HG03460 (cell line): ENCODE measurements at regions not wholly inside any gene's neighbourhood (a gene's known extent, or its start where the extent isn't known, plus 50 kb on each side); places are given as distances from the start of the nearest gene placed in this dataset.

Experiments
- ATAC-seq: cut with Tn5 transposase; IDR thresholded peaks from one replicate; pipeline ENCODE4 v1.9.1; 2021; ENCODE audit not compliant: unreplicated experiment

DNA sequence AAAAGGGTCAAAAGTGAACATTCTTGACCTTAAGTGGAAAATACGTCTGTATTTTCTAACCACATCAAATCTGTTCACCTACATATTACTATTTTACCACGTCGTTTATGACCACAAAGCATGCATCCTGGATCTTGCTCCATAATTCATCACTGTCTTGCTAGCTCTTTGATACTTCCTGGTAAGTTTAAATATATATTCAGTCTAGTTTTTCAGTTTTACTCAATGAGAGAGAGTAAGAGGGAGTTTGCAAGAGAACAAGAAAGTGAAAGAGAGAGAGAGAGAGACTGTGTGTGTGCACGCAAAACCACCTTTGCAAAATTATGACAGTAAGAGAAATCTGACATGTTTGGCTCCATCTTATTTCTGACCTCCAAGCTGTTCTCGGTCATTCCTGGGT is 173.7 kb upstream of the GALNTL6 start:
- peak; percentile 91 for ATAC-seq

DNA sequence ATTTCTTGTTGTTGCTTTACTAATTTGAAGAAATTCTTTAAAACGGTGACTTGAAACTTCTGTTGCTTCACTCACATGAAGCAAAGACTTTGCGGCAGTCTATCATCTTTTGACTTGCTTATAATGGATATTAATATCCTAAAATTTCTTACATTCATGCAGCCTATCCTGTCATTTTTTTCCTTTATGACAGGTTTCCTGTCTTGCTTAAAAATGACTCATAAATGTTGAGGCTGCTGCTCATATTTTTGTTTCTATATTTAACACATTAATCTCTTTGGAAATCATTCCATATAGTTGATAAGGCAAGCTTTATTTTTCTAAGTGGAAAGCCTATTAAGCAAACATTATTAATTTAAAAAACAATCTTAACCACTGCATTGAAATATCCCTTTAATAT is 176.6 kb upstream of the GALNTL6 start:
- no peak for ATAC-seq

DNA sequence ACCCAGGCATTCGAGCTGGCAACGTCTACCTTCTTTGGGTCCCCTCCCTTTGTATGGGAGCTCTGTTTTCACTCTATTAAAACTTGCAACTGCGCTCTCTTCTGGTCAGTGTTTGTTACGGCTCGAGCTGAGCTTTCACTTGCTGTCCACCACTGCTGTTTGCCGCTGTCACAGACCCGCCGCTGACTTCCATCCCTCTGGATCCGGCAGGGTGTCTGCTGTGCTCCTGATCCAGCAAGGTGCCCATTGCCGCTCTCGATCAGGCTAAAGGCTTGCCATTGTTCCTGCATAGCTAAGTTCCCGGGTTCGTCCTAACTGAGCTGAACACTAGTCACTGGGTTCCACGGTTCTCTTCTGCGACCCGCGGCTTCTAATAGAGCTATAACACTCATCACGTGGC is 183.5 kb upstream of the GALNTL6 start:
- no peak for ATAC-seq

DNA sequence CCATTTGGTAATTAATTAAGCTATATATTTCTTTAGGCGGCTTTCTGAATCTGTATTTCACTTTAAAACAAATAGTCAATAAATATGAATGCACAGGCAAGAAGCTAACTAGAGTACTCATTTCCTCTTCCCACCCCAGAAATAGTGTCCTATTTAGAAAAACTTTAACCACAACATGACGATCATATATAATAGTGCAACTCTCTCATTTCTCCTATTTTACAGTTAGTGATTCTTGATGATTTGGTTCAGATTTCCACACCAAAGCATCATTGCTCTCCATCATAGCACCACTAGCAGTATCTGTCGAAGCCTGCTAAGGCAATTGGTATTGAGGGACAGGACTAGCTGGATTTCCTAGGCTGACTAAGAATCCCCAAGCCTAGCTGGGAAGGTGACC is 184.0 kb upstream of the GALNTL6 start:
- peak; percentile 94 for ATAC-seq

DNA sequence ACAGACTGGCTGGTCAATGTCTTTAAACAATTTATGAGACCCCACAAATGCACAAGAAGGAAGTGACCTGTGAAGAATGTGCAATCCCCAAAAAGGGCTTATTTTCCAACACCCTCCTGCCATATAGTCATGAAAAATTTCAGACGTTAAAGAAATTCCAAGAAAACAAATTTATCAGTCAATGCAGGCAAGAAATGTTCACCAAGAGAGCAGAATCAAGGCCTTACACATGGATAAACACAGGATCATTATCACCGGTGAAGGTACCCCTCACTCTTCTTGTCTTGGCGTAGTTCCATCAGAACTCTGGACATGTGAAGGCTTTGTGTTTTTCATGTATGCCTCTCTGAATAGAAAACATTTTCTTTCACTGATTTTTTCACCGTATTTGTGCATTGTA is 186.7 kb upstream of the GALNTL6 start:
- ATAC-seq, result no peak

DNA sequence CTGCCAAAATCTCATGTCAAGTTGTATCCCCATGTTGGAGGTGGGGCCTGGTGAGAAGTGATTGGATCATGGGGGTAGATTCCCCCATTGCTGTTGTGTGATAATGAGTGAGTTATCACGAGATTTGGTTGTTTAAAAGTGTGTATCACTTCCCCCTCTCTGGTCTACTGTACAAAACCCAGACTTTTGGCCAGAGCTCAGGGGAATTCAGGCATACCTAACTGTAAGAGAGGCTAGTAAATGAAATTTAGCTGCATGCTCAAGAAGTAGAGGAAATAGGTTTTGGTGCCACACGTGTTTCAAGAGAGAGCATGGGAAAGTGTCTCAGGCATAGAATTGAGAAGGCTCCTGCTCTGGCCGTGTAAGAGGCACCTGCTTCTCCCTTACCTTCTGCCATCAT is 190.5 kb upstream of the GALNTL6 start:
- peak; percentile 49 for ATAC-seq

DNA sequence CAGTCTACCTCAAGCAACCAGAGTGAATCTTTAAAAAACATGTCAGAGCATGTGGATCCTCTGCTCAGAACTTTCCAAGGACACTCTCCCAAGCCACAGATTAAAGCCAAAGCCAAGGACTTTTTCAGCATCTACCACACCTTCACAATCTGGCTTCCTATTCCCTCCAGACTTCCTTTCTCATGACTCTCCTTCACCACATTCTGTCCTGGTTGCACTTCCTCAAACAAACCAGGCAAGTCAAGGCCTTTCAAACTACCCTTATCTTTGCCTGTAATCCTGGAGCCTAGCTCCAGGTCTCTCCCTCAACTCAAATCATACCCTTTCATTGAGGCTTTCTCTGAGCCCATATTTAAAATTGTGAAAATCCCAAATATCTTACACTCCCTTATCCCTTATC is 191.6 kb upstream of the GALNTL6 start:
- ATAC-seq, result no peak

DNA sequence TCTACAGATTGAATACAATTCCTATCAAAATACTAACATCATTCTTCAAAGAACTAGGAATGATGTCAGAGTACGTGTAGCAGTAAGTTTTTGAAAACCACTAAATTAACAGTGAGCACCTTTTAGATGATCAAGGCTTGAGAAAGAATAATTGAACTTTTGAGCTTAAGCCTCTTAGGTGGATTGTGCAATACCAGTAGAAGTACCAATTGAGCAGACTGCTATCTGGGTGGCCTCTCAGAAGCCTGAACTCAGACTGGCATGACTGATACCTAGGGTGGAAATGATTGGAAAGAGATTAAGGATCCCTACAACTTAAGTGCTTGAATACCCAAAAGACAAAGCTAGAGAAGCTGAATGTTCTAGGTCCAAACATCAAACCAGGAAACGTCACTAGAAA is 200.3 kb upstream of the GALNTL6 start:
- ATAC-seq, result no peak

DNA sequence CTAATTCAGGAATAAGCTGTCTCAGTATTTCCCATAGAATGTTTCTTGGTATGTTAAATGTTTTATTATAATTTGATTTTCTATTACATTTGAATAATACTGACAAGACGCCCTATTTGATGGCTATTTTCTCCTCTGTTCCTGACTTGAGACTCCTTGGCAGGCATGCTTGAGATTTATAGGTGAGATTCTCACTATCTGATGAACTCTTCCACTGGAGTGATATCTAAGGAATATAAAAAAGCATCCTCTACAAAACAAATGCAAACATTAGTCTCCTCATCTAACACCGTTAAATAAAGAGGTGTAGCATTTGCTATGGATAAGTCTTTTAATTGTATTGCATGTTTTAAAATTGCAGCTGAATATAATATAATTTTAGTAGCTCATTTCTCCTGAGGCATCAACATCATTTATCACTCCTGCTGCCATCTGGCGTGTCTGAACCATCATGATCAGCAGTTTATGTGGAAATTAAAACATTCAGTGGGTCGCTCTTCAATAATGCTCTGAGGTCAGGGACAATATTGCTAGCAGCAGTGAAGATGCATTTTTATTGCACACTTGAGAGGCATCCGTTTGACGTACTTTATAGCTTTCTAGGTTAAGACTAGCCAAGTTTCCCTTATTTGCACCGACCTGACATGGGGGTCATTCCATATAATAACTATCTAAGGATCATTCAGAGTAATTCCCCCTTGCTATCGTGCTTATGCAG is 210.4 kb upstream of the GALNTL6 start:
- no peak for ATAC-seq

DNA sequence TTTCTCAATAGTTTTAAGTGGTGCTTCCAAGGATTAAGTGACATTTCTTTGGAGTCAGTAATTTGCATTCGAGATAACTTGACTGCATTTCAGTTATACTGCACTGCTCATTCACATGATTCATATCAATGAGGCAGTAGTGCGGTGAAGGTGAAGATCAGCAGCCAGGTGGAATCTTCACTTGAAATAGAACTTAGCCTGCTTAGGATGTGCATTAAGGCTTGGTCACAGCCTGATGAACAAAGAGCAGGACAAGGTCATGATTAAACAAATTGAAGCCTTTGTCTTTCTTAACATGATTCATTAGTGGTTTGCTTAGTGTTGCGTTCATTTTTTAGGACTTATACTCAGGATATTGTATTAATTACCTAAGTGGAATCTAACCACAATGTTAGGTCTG is 212.1 kb upstream of the GALNTL6 start:
- no peak for ATAC-seq

DNA sequence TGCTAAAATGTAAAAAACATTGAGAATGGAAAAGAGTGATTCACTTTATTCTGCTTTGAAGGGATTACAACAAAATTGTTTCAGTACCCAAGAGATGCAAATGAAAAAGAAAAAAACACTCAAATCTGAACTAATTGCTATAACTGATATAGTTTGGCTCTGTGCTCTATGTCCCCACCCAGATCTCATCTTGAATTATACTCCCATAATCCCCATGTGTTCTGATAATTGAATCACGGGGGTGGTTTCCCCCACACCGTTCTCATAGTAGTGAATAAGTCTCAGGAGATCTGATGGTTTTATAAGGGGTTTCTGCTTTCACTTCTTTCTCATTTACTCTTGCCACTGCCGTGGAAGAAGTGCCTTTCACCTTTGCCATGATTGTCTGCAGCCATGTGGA is 213.6 kb upstream of the GALNTL6 start:
- ATAC-seq, result no peak

DNA sequence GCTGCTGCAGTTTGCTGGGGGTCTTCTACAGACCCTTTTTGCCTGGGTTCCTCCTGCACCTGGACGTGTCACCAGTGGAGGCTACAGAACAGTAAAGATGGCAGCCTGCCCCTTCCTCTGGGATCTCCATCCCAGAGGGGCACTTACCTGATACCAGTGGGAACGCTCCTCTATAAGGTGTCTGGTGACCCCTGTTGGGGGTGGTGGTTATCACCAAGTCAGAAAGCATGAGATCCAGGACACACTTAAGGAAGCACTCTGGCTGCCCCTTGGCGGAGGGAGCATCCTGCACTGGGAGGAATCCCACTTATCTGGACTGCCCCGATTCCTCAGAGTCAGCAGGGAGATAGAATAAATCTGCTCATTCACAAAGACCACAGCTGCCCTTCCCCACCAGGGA is 218.9 kb upstream of the GALNTL6 start:
- ATAC-seq, result no peak

DNA sequence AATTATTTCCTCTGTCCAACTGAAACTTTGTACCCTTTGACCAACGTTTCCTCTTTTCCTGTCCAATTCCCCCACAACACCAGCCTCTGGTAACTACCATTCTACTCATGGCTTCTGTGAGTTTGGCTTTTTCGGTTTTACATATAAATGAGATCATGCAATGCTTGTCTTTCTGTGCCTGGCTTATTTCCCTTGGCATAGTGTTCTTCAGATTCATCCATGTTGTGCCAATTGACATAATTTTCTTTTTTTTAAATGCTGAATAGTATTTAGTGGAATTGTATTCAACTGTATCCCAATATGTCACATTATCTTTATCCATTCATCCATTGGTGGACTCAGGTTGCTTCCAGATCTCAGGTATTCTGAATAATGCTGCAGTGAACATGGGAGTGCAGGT is 222.5 kb upstream of the GALNTL6 start:
- no peak for ATAC-seq

DNA sequence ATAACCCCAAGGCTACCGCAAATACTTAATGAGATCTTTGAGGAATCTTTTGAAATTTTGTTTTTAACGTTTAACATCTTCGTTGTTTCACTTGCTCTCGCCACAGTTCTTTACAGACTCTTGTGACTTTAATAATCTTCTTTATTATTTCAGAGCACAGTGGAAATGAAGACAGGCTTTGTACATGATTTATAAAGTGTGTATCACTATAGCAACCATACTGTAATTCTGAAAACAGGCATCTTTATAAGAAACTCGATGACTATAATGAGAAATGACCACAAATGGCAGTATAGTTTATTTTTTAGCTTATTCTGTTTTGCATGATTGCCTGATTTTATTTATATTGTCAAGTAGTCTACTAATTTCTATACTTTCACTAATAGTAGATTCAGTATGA is 224.4 kb upstream of the GALNTL6 start:
- no peak for ATAC-seq

DNA sequence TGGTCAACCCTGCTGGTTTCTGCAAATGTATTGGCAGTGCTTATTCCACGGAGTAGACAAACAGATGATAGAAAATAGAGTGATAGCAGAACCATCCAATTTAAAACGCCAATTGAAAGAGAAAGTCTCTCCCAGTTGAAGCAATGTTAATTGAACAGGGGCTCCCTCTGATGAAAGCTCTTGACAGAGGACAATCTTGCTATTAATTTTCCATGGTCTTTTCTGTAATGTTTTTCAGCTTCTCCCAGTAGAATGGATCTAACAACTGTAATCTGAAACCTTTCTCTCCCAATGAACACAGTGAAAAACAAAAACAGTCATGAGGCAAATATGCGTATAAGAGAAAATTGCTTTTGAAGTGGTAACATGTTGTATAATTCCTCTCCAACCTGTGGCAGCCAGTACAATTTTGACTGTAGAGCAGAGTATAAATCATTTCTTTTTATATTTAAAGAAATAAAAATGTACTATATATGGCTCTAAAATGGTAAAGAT is 225.1 kb upstream of the GALNTL6 start:
- ATAC-seq, result no peak

DNA sequence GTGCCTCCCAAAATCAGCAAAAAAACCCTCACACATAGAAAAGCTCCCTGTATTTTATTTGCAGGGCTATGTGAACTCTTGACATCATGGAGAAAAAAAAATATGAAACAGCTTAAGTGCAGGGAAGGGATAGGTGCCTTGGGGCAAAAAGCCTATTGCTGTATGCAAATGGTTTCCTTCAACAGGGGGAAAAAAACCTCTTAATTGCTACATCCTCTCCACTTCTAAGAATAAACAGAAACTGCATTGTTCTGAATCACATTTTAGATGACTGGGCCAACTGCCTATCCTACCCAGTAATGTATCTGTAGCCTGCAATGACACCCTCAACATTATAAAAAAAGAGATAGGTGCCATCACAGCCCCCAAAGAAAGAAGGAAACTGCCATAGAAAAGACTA is 229.4 kb upstream of the GALNTL6 start:
- no peak for ATAC-seq

DNA sequence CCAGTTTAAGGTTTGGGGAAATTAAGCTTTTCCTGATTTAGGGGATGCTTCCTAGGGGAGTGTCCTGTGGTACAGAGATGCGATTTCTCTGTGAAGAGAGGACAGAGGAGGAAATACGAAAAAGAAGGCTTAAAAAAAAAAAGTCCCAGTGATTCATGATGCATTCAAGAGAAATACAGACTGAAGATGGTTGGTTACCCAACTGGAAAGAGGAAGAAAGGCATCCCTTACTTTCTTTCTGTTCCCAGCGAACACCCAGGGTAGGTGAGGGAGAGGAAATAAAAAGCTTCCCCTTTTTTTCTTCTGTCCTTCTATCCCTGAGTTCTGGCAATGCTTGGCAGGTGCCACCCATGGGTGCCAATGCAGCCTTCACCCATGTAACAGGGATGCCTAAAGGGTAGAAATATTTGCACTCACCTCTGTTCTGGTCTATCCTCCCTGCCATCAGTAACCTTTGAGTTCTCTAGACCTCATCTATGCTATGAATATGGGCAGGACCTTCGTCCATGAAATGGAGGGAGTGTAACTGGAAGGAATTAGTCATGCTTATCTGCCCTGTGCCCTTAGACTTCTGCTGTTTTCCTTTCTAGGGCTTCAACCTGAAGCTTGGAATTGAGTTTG is 230.1 kb upstream of the GALNTL6 start:
- ATAC-seq, result peak; percentile 47

DNA sequence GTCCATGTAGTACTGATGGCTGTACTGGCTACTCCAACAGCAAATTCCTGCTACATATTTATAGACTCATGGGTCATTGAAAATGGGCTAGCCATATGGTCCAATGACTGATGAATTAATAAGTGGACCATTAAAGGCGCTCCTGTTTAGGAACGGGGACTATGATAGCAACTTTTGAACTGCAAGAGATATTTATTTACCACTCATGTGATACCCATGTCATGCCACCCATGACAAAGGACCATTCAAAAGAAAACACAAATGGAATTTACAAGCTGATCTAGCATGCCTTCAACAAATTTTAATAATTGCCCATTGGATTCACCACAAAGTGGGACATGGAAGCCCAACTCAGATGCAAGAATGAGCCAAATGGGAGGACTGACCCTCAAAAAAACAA is 240.0 kb upstream of the GALNTL6 start:
- no peak for ATAC-seq

DNA sequence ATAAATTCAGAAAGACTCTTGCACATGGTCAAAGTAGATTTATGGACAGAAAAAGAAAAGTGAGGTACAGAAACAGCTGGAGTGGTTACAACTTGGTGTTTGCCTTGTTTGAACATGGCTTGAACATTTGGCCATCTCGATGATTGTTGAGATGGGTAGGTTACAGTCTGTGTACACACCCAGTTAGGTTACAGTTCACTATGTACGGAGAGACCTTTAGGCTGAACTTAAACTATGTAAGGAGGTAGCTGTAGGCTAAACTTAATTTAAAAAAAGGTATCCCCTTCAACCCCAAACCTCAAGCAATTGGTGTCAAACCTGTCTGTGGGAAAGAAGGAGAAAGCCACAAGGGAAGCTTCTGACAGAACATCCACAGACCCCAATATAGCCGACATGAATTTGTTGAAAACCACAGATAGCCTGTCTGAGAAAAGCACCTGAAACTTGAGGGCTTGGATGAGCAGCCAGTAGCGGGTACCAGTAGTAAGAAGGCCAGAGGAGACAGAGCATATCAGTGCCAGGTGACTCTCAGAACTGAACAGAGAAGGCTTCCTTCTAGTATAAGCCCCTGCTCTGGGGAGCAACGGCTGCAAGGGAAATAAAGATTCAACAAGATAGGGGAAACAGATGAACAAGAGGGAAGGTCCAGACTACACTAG is 247.9 kb upstream of the GALNTL6 start:
- peak; percentile 57 for ATAC-seq

DNA sequence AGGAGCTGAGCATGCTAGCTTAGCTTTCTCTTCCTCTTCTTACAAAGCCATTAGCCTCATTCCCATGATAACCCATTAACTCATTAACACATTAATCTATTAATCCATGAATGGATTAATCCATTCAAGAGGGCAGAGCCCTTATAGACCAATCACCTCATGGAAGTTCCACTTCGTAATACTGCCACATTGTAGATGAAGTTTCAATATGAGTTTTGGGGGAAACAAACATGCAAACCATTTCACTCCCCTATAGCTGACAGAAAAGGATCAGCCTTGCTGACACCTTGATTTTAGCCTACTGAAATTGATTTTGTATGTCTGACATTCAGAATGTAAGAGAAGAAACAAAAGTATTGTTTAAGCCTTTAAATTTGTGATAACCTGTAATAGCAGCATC is 251.8 kb upstream of the GALNTL6 start:
- ATAC-seq, result no peak

DNA sequence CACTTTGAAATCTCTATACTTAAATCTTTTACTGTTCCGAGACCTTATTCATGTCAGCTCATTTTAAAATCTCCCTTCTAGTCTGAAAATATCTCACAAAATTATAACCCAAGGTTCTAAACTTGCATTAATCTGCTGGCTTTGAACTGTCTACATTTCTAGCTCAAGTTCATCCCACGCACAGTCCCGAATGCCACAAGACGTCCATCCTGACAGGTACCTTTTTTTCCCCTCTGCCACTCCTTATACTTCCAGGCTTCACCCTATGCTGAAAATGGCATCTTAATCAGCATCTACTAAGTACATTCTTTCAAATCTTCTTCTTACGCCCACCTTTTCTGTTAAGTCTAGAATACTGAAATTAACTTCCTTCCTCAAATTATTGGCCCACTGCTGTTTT is 259.2 kb upstream of the GALNTL6 start:
- ATAC-seq, result no peak

DNA sequence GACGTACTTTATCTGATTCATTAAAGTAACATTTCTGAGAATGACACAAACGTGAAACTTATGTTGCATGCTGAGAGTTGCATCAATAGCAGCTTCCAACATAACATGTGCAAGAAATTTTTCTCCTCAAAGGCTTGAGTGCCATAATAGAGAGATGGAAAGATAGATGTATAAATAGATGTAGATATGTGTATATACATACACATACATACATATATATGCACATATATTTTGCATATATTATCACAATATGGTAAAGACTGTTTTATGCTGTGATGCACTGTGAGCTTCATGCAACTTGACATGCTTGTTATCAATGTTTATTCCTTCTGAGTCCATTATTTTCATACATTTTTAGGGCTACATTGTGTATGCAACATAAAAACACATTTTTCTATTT is 270.6 kb upstream of the GALNTL6 start:
- ATAC-seq, result no peak
